Hippocampal formation (tissue), 2 donors: ENCODE measurements at regions not wholly inside any gene's neighbourhood (a gene's known extent, or its start where the extent isn't known, plus 50 kb on each side); places are given as distances from the start of the nearest gene placed in this dataset.
"Not testable (repeated sequence)": the region's sequence is repeated elsewhere in the genome, so short reads cannot be mapped to it uniquely, and the experiment has no call there.

Source experiments
- DNase-seq, 2 donors: peaks; one replicate each; lab custom pipeline; 2025; lab: John Stamatoyannopoulos, UW

DNA sequence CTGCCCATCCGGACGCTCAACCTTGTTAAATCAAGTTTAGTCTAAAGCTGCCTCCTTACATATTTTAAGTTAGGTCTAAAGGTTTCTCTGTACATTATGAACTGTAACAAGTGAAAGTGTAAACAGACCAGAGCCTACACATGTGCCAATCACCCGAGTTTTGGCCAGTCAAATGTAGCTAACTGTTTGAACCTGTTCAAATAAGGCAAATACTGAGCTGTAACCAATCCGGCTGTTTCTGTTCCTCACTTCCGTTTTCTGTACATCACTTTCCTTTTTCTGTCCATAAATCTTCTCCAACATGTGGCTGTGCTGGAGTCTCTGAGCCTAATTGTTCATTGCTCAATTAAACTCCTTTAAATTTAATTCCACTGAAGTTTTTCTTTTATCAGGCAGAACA is 113.3 kb upstream of the SHISA3 start:
- no peak for DNase-seq

- not testable (repeated sequence) for DNase-seq
Measured at GRCh38 chr4:42288876-42289275, 108.4 kb upstream of the SHISA3 start.

DNA sequence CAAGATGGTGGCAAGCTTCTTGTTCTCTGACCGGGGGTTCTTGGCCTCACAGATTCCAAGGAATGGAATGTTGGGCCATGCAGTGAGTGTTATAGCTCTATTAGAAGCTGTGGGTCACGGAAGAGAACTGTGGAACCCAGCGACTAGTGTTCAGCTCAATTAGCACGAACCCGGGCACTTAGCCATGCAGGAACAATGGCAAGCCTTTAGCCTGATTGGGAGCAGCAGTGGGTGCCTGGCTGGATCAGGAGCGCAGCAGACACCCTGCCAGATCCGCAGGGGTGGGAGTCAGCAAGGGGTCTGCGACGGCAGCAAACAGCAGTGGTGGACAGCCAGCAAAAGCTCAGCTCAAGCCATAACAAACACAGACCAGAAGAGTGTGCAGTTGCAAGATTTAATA is 105.1 kb upstream of the SHISA3 start:
- peak in 1 of 2 donors; percentile 6 for DNase-seq

DNA sequence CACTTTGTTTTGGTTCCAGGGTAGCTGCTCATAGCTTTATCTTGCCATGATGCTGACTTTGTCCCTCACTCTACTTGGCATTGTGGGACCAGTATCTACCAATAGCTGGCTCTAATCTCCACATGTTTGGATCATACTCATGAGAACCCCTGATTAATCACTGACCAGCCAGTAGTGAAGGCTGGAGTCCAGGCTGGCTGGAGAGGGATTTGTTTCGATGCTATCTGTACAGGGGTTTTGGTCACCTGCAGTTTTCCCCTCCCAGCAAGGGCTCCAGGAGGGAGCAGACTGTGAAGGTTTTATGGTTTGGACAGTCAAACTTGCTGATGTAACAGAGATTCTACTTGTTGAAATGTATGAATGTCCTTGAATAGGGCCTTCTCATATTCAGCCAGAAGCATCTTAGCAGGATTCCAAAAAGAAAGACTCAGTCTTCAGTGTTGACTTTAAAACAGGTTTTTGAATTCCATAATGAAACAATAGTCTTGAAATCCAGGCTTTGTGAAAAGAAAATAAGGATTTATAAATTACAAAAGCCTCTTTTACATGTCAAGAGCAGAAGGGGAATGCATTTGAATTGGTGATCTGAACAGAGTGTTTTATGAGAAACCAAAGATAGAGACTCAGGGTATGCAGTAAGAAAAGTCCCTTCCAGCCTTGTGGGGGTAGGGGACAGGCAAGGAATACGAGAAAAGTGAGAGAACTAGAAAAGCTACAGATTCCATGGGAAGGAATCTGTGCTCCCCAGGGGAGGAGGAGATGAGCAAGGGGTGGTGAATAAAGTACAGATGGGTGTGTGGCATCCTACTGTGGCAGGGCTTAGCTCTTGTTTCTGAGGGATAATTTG is 103.1 kb upstream of the SHISA3 start:
- DNase-seq = no peak

GRCh38 chr4:42296196-42296595 is 101.1 kb upstream of the SHISA3 start:
- no peak for DNase-seq

DNA sequence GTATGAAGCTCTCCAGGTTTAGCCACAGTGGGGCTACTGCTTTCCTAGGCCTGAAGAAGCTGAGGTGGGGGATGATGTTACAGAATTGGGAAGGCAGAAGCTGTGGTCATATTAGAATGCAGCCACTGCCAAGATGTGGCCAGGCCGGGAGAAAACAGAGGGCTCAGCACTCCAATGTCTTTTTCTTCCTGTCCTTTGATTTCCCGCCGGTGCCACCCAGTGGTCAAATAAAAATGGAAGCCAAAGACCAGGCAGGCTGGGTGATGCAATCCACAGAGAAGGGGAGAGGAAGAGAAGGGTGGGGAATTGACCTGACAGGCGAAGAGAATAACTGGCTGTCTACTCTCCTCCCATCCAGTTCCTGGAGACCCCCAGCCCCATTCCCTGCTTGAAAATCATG is 94.9 kb upstream of the SHISA3 start:
- DNase-seq = peak; percentile 19 to 58

DNA sequence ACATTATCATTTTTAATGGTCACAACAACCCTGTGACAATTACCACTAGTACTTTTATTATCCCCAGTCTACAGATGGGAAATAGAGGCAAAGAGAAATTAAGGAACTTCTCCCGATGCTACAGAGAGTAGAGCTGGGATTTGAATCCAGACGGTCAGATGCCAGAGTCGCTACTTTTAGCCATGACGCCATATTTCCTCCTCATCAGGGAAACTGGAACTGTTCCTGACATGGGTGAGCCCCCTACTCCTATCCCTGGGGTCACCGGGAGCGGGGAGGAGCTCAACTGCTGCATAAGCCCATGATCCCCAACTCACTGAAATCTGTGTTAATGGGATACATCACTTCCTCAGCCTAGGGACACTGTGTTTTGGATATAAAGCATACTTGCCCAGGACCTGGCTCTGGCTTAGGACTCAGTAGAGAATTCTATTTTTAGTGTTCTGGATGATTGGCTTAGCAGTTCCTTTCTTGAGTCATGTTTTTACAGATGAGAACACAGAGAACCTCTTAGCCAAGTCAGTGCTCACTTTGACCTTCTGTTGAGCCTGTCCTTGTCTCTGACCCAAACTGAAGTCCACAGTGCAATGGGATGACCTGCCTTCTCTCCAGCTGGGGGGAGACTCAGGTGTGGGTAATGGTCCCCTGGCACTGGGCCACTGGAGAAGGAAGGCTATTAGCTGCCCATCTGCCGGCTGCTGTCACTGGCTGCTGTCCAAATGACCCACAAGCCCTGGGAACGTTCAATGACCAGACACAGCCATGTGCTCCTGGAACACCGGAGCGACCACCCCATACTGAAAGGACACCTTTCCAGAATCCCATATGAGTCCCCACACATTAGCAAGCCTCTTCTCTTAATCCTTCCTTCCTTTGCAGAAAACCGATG is 90.8 kb upstream of the SHISA3 start:
- no peak for DNase-seq

- DNase-seq = no peak
Measured at GRCh38 chr4:42308247-42308646, 89.0 kb upstream of the SHISA3 start.

DNA sequence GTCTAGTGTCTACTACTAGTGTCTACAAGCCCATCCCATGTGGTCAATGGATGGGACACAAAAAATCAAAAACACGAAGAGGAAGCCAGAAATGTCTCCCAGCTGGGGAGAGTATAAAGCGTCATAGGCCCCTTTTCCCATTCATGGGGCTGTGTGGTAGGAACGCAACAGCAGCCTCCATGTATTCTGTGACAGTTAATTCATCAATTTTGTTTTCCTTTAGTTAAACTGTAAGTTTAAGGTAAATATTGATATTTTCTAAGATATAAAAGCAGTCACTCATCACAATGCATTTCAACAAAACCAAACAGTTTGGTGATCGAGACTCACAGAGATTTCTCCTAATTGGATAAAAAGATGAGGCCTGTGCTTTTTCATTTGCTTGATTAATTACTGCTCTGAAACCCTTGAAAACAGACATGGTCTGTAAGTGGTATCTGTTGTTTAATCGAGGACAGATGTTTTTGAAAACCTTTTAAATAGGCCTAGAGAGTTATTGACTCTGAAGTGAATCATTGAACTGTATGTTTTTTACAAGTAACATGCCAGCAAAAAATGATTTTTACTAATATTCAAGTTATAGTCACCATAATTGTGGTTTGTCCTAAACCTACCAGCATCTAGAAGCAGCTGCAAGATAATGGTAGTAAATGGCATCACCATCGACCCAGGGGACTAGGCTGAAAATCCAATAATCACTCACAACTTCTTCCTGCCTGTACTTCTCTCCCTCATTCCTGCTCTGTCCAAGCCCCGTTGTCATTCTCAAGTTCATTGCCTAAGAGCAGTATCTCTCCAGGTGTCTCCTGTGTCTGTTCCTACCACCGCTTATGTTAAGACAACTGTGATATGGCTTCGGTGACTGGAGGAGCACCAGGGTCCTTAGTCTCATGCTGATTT is 87.7 kb upstream of the SHISA3 start:
- no peak for DNase-seq

- DNase-seq = no peak
Measured at GRCh38 chr4:42310358-42310757, 86.9 kb upstream of the SHISA3 start.

DNA sequence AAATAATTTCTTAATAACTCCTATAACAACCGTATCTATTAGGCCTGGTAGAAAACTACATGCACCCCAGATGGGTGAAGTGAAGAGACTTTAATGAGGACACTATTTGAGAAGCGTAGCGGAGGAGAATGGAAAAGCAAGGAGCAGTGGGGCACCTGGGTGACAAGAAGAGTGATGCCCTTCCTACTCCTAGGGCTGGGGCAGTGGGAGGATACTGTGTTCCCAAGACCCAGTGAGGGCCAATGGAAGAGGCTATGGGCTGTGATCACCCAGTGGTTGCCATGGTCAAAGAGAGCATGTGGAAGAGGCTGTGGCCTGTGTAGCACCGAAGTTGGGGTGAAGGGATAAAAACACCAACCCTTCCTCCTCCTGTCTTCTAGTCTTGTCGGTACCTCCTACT is 86.5 kb upstream of the SHISA3 start:
- no peak for DNase-seq

- DNase-seq = no peak
Measured at GRCh38 chr4:42311591-42311990, 85.7 kb upstream of the SHISA3 start.

GRCh38 chr4:42313420-42313819 is 83.9 kb upstream of the SHISA3 start:
- not testable (repeated sequence) for DNase-seq

GRCh38 chr4:42313872-42314271 is 83.4 kb upstream of the SHISA3 start:
- DNase-seq = no peak

DNA sequence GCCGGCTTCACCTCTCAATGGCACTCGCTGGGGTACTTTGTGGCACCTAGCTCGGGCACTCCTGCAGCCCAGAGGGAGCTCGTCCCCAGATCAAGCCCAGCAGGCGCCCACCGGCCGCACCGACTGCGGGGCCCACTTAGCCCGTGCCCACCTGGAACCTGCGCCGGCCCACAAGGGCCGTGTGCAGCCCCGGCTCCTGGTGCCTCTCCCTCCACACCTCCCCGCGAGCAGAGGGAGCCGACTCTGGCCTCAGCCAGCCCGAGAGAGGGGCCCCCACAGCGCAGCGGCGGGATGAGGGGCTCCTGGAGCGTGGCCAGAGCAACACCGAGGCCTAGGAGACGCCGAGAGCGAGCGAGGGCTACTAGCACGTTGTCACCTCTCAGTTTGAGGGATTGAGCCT is 82.1 kb upstream of the SHISA3 start:
- no peak for DNase-seq

GRCh38 chr4:42320822-42321388 is 76.4 kb upstream of the SHISA3 start:
- DNase-seq = no peak

DNA sequence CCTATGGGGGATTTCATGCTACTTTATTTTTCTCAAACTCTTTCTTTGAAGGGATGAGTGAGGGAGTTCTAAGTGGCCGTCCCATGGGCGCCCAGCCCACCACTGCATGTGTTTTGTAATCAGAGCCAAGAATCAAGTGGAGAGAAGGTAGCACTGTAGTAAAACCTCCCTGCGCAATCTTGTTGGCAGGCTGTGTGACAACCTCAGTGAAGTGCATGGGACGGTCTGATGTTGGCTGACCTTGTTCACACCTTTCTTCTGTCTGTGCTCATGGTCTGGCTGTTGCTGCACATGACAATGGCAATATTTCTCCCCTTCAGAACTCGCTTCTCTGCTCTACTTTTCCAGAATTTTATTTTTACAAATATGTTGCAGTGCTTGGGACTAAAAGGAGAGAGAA is 71.2 kb upstream of the SHISA3 start:
- DNase-seq = no peak

- DNase-seq = no peak
Measured at GRCh38 chr4:42326524-42326923, 70.8 kb upstream of the SHISA3 start.

DNA sequence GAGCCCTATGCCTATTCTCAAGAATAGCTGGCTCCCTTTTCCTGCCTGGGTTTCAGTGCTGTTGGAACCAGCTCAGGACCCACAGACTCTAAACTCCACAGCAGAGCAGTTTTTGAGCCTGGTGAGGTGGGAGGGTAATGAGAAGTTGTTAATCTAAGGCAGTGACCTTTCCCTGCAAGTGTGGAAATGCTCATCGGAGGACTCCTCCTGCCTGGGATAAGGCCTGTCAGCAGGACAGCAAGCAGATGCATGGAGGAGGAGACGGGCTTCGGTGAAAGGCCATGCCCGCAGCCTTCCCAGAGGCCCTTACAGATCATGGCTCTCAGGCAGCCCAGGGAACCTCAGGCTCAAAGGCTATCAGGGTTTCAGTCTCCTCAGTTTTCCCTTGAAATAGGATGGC is 70.0 kb upstream of the SHISA3 start:
- DNase-seq = no peak

- DNase-seq = no peak
Measured at GRCh38 chr4:42328978-42329377, 68.3 kb upstream of the SHISA3 start.

- no peak for DNase-seq
Measured at GRCh38 chr4:42329421-42329820, 67.9 kb upstream of the SHISA3 start.
